Loucy (cell line): ENCODE measurements at regions not wholly inside any gene's neighbourhood (a gene's known extent, or its start where the extent isn't known, plus 50 kb on each side); places are given as distances from the start of the nearest gene placed in this dataset.

Source experiments
- H2AFZ ChIP-seq: fragments of 200-600 bp; sonication (generic); 2 replicates; pipeline ENCODE4 v1.6.0; 2016; ENCODE audit warnings: antibody characterized with exemption, mild to moderate bottlenecking, low read length, moderate library complexity
- H3F3A ChIP-seq: fragments of 200-600 bp; 2 replicates; pipeline ENCODE4 v1.6.0; 2016; ENCODE audit warnings: antibody characterized with exemption, low read depth, mild to moderate bottlenecking
- H3K27me3 ChIP-seq: fragments of 200-600 bp; sonication (generic); 2 replicates; pipeline ENCODE4 v1.6.1; 2014; ENCODE audit warnings: low read length, mild to moderate bottlenecking; ENCODE audit not compliant: insufficient read depth, poor library complexity, severe bottlenecking
- H3K36me3 ChIP-seq: fragments of 200-600 bp; sonication (generic); 2 replicates; pipeline ENCODE4 v1.6.1; 2016; ENCODE audit warnings: low read length; ENCODE audit not compliant: insufficient read depth
- H3K4me1 ChIP-seq: fragments of 200-600 bp; sonication (generic); 2 replicates; pipeline ENCODE4 v1.5.1; 2014; ENCODE audit warnings: low read length, mild to moderate bottlenecking; ENCODE audit not compliant: insufficient read depth, poor library complexity, severe bottlenecking
- H3K4me2 ChIP-seq: fragments of 200-600 bp; sonication (generic); 2 replicates; pipeline ENCODE4 v1.6.0; 2014; ENCODE audit warnings: antibody characterized with exemption, low read length, low read depth, mild to moderate bottlenecking; ENCODE audit not compliant: poor library complexity, severe bottlenecking
- H3K4me3 ChIP-seq: fragments of 200-600 bp; sonication (generic); 2 replicates; pipeline ENCODE4 v1.5.1; 2014; ENCODE audit warnings: low read length, mild to moderate bottlenecking, mixed read lengths; ENCODE audit not compliant: poor library complexity, severe bottlenecking
- H3K79me2 ChIP-seq: fragments of 200-600 bp; sonication (generic); 2 replicates; pipeline ENCODE4 v1.6.1; 2014; ENCODE audit warnings: low read length; ENCODE audit not compliant: insufficient read depth
- H3K9ac ChIP-seq: fragments of 200-600 bp; sonication (generic); 2 replicates; pipeline ENCODE4 v1.6.0; 2014; ENCODE audit warnings: mild to moderate bottlenecking, low read depth, low read length, moderate library complexity; ENCODE audit not compliant: poor library complexity, severe bottlenecking
- H3K9me2 ChIP-seq: fragments of 200-600 bp; sonication (generic); replicated peaks from 2 replicates; pipeline ENCODE4 v1.6.1; 2016; ENCODE audit warnings: low read depth, low read length, mixed read lengths
- H3K9me3 ChIP-seq: fragments of 200-600 bp; sonication (generic); 2 replicates; pipeline ENCODE4 v1.6.1; 2014; ENCODE audit warnings: mild to moderate bottlenecking, antibody characterized with exemption, low read length, low read depth; ENCODE audit not compliant: insufficient read depth
- H4K20me1 ChIP-seq: fragments of 200-600 bp; sonication (generic); 2 replicates; pipeline ENCODE4 v1.6.0; 2014; ENCODE audit warnings: antibody characterized with exemption, low read length, mild to moderate bottlenecking; ENCODE audit not compliant: insufficient read depth, poor library complexity, severe bottlenecking
- EZH2phosphoT487 ChIP-seq: fragments of 200-600 bp; IDR thresholded peaks from 2 replicates; pipeline ENCODE4 v1.6.1; 2018; ENCODE audit warnings: antibody characterized with exemption, mild to moderate bottlenecking, moderate library complexity, borderline replicate concordance
- TF ChIP-seq, protein P1 (sequence below): fragments of 200-600 bp; sonication (generic); conservative IDR thresholded peaks from 2 replicates; pipeline ENCODE4 v1.5.1; 2014; ENCODE audit warnings: mild to moderate bottlenecking, antibody characterized with exemption, low read length

DNA sequence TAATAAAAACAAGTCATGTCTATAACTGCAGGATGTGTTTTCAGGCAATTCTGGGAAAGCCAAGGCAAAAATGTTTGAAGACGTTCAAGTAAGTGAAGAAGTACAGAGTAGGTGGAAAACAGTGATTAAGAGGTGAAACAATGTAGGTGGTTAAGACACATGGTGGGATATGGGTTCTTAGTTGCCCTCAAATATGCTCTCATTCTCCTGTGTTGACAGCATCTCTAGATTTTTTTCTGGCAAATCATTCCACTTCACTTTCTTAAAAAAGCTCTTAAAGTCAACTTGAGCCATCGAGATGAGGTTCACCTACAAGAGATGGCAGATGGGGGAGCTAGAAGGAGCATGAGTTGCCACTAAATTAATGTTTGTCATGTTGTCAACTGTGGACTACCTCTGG is 1041.0 kb upstream of the CNTN5 start:
- no peaks in the 10 kb centered on the region for H3K27me3 ChIP-seq
- no peak overlapping the region for H3K9ac ChIP-seq
- no peaks in the 10 kb centered on the region for H3K4me1 ChIP-seq
- no peak overlapping the region for H3K4me2 ChIP-seq
- no peak overlapping the region for H2AFZ ChIP-seq
- TF ChIP-seq EZH2phosphoT487 = no peak
- TF ChIP-seq, protein P1, sequence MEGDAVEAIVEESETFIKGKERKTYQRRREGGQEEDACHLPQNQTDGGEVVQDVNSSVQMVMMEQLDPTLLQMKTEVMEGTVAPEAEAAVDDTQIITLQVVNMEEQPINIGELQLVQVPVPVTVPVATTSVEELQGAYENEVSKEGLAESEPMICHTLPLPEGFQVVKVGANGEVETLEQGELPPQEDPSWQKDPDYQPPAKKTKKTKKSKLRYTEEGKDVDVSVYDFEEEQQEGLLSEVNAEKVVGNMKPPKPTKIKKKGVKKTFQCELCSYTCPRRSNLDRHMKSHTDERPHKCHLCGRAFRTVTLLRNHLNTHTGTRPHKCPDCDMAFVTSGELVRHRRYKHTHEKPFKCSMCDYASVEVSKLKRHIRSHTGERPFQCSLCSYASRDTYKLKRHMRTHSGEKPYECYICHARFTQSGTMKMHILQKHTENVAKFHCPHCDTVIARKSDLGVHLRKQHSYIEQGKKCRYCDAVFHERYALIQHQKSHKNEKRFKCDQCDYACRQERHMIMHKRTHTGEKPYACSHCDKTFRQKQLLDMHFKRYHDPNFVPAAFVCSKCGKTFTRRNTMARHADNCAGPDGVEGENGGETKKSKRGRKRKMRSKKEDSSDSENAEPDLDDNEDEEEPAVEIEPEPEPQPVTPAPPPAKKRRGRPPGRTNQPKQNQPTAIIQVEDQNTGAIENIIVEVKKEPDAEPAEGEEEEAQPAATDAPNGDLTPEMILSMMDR = no peak
- H3F3A ChIP-seq = no peaks in the 10 kb centered on the region
- H4K20me1 ChIP-seq = no peaks in the 10 kb centered on the region
- no peaks in the 10 kb centered on the region for H3K9me3 ChIP-seq
- no peaks in the 10 kb centered on the region for H3K79me2 ChIP-seq
- no peak overlapping the region for H3K4me3 ChIP-seq
- no peaks in the 10 kb centered on the region for H3K9me2 ChIP-seq
- H3K36me3 ChIP-seq = no peaks in the 10 kb centered on the region

DNA sequence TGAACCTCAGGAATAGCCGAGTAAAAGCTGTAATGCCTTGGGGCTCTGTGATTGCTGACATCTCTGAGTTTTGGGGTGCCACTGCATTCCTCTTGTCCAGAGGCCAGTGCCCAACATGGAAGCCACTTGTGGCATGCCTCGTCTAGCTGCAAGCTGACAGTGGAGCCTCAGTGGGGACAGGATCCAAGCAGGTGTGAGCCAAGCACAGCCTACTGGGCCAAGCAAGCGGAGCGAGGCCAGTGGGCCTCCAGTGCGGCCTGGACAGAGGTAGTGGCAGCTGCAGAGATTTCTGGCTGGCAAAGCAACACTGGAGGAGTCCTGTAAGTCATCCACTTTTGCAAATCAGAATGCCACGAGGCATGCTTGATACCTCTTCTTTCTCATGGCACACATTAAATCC is 1038.2 kb upstream of the CNTN5 start:
- no peaks in the 10 kb centered on the region for H3K4me1 ChIP-seq
- no peaks in the 10 kb centered on the region for H3K9me2 ChIP-seq
- H3K27me3 ChIP-seq = no peaks in the 10 kb centered on the region
- H3K4me3 ChIP-seq = no peak overlapping the region
- no peak overlapping the region for H2AFZ ChIP-seq
- H3K9ac ChIP-seq = no peak overlapping the region
- H3K79me2 ChIP-seq = no peaks in the 10 kb centered on the region
- no peak overlapping the region for H3K4me2 ChIP-seq
- TF ChIP-seq, protein P1 = no peak
- TF ChIP-seq EZH2phosphoT487 = no peak
- no peaks in the 10 kb centered on the region for H4K20me1 ChIP-seq
- H3F3A ChIP-seq = no peaks in the 10 kb centered on the region
- no peaks in the 10 kb centered on the region for H3K36me3 ChIP-seq
- no peaks in the 10 kb centered on the region for H3K9me3 ChIP-seq

DNA sequence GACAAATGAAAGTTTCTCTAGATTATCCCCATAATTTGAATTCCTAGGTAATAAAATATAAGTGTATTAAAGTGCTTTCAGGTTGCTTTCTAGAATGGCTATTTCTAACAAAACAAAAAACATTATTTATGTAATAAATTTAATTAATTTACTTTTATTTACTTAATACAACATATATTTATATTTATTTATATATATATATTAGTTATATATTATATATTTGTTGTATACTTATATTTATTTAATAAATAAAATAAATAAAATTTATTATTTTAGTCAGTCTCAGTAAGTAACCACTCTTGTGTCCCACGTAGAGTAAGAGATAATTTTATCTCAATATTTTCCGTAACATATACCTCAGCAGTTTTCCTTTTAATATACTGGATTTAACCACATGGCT is 1031.6 kb upstream of the CNTN5 start:
- Histone ChIP-seq H3K36me3 (no peaks in the 10 kb centered on the region), H3K4me1 (no peaks in the 10 kb centered on the region), H3K9ac (no peak overlapping the region), H2AFZ (no peak overlapping the region), H4K20me1 (no peaks in the 10 kb centered on the region), H3K4me2 (no peak overlapping the region), H3K4me3 (no peak overlapping the region), H3K27me3 (no peaks in the 10 kb centered on the region), H3F3A (no peaks in the 10 kb centered on the region), H3K9me2 (no peaks in the 10 kb centered on the region), H3K79me2 (no peaks in the 10 kb centered on the region), H3K9me3 (no peaks in the 10 kb centered on the region)
- TF ChIP-seq EZH2phosphoT487 = no peak
- TF ChIP-seq, protein P1 = no peak
